Upper lobe of left lung (tissue), 6 donors: ENCODE measurements at regions not wholly inside any gene's neighbourhood (a gene's known extent, or its start where the extent isn't known, plus 50 kb on each side); places are given as distances from the start of the nearest gene placed in this dataset.

Source experiments
- ATAC-seq, 2 donors: fragments of 200-7000 bp; cut with Tn5 transposase; one replicate each; pipeline ENCODE4 v1.9.1; 2022; ENCODE audit warnings: mild to moderate bottlenecking in 2 of 2, moderate library complexity in 2 of 2; ENCODE audit not compliant: low FRiP score in 2 of 2
- DNase-seq, 2 donors: peaks; one replicate each; pipeline ENCODE4 v3.0.0-alpha.2; 2019 to 2020
- H3K27ac ChIP-seq, 4 donors: fragments of 200-600 bp; sonication (generic); one replicate each; pipeline ENCODE4 v1.5.1; 2016 to 2019
- H3K27me3 ChIP-seq, 4 donors: fragments of 200-600 bp; sonication (generic); one replicate each; pipeline ENCODE4 v1.5.1; 2017 to 2019
- H3K36me3 ChIP-seq, 4 donors: fragments of 200-600 bp; sonication (generic); one replicate each; pipeline ENCODE4 v1.5.1; 2016 to 2019
- H3K4me1 ChIP-seq, 4 donors: fragments of 200-600 bp; sonication (generic); one replicate each; pipeline ENCODE4 v1.5.1; 2018 to 2019
- H3K4me3 ChIP-seq, 4 donors: fragments of 200-600 bp; sonication (generic); one replicate each; pipeline ENCODE4 v1.5.1; 2017 to 2019; ENCODE audit warnings: mild to moderate bottlenecking in 2 of 4, moderate library complexity in 1 of 4
- H3K9me3 ChIP-seq, 4 donors: fragments of 200-600 bp; sonication (generic); one replicate each; pipeline ENCODE4 v1.5.1; 2018 to 2019
- CTCF ChIP-seq, 6 experiments: fragments of 450-650 bp in 4 of 6; fragments of 200-600 bp in 2 of 6; sonication (generic) in 2 of 6; IDR thresholded peaks; one replicate each; pipeline ENCODE4 v1.5.1; 2016 to 2019; ENCODE audit warnings: antibody characterized with exemption in 6 of 6
- EP300 ChIP-seq, 4 donors: sonication (generic); formaldehyde crosslinking; IDR thresholded peaks; one replicate each; pipeline ENCODE4 v1.5.1; 2017; ENCODE audit warnings: antibody characterized with exemption in 4 of 4, control low read depth in 2 of 4
- POLR2A ChIP-seq, 4 donors: fragments of 450-650 bp; IDR thresholded peaks; one replicate each; pipeline ENCODE4 v1.5.1; 2016 to 2017; ENCODE audit warnings: antibody characterized with exemption in 4 of 4, mild to moderate bottlenecking in 2 of 4
- POLR2AphosphoS5 ChIP-seq, 2 donors: sonication (generic); formaldehyde crosslinking; IDR thresholded peaks; one replicate each; pipeline ENCODE4 v1.5.1; 2017; ENCODE audit warnings: antibody characterized with exemption in 2 of 2
- WGBS, 2 donors: methylation state at CpG; one replicate each; pipeline ENCODE4 v1.1.5; 2017 to 2018; 5-methylcytosine and 5-hydroxymethylcytosine counted together
- donor health status: DM: no; HTN: no; CAD: no; lungs with moderate emphysema.
- donor health status: DM: no; HTN: yes; CAD: no; lungs with severe emphysema.

GRCh38 chr4:111652986-111653385 lies 492.3 kb upstream of the FAM241A start:
- Histone ChIP-seq H3K27me3 (no peaks in the 10 kb centered on the region), H3K9me3 (no peaks in the 10 kb centered on the region), H3K36me3 (no peaks in the 10 kb centered on the region), H3K4me3 (no peak overlapping the region), H3K4me1 (no peaks in the 10 kb centered on the region), H3K27ac (no peak overlapping the region)
- WGBS, 2 donors = 77% methylated on average over 2 of the region's 2 CpGs
- ATAC-seq (no peak), DNase-seq (no peak)
- TF ChIP-seq POLR2A (IDR thresholded peaks at IDR 0.05) (no peak), POLR2AphosphoS5 (IDR thresholded peaks at IDR 0.05) (no peak), EP300 (IDR thresholded peaks at IDR 0.05) (no peak), CTCF (IDR thresholded peaks at IDR 0.05) (no peak)

DNA sequence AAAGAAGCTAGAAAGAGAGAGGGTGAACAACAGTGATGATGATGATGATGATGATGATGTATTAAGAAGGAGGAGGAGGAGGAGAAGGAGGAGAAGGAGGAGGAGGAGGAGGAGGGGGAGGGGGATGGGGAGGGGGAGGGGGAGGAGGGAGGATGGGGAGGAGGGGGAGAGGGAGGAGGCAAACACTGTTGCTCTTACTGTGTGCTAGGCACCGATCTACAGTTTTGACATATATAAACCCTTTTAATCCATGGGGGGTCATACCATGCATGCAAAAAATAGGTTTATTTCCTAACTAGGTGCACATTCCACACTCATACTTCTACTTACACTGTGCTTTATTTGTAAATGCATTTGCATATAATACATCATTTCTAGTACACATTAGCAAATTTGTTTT lies 482.8 kb upstream of the FAM241A start:
- no peaks in the 10 kb centered on the region for H3K9me3 ChIP-seq
- no peak for TF ChIP-seq EP300 (IDR thresholded peaks at IDR 0.05)
- TF ChIP-seq POLR2AphosphoS5 (IDR thresholded peaks at IDR 0.05) = no peak
- no peak for TF ChIP-seq CTCF (IDR thresholded peaks at IDR 0.05)
- no peak for TF ChIP-seq POLR2A (IDR thresholded peaks at IDR 0.05)
- ATAC-seq = no peak
- no peak overlapping the region for H3K27ac ChIP-seq
- H3K36me3 ChIP-seq = no peaks in the 10 kb centered on the region
- DNase-seq = no peak
- H3K4me3 ChIP-seq = no peak overlapping the region
- 82 to 88% methylated on average over 1 of the region's 1 CpG for WGBS, 2 donors
- H3K27me3 ChIP-seq = no peaks in the 10 kb centered on the region
- no peaks in the 10 kb centered on the region for H3K4me1 ChIP-seq

DNA sequence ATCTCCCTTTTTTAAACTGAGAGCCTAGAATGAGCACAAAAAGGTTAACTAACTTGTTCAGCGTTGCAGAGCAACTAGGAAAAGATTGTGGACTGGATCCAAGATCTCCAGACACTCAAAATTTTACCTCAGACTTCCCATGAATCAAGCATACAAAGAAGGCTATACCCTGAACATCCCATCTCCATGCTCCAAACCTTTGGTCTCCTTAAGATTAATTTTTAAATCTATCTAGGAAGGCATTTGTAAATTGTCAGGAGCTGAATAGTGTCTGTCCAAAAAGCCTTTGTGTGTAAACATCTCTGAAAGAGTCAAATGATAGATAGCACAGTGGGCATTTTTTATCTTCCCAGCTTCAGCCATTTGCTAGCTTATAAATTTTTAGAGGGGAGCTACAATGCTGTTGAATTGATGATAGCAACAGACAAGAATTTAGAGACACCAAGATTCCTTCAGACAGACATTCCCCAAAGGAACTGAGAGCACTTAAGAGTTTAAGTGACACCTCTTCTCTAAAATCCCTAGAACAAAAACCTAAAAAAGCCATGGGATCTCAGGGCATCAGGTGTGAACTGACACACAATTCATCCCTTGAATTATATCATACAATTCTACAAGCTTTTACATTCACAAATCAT lies 480.8 kb upstream of the FAM241A start:
- Histone ChIP-seq H3K4me3 (no peak overlapping the region), H3K27ac (no peak overlapping the region), H3K4me1 (no peaks in the 10 kb centered on the region), H3K27me3 (no peaks in the 10 kb centered on the region), H3K36me3 (no peaks in the 10 kb centered on the region), H3K9me3 (no peaks in the 10 kb centered on the region)
- 17 to 22% methylated on average over 1 of the region's 1 CpG for WGBS, 2 donors
- ATAC-seq (no peak), DNase-seq (no peak)
- TF ChIP-seq POLR2A (IDR thresholded peaks at IDR 0.05) (no peak), CTCF (IDR thresholded peaks at IDR 0.05) (no peak), EP300 (IDR thresholded peaks at IDR 0.05) (no peak), POLR2AphosphoS5 (IDR thresholded peaks at IDR 0.05) (no peak)

GRCh38 chr4:111666826-111667360 lies 478.4 kb upstream of the FAM241A start:
- no peak overlapping the region for H3K4me3 ChIP-seq

More at GRCh38 chr4:111666826-111667360, 478.4 kb upstream of the FAM241A start:
- TF ChIP-seq POLR2A (IDR thresholded peaks at IDR 0.05) = no peak
- no peak for TF ChIP-seq EP300 (IDR thresholded peaks at IDR 0.05)
- no peak for TF ChIP-seq POLR2AphosphoS5 (IDR thresholded peaks at IDR 0.05)
- TF ChIP-seq CTCF (IDR thresholded peaks at IDR 0.05) = no peak
- DNase-seq (no peak), ATAC-seq (no peak)
- 71 to 76% methylated on average over 2 of the region's 2 CpGs for WGBS, 2 donors
- no peak overlapping the region for H3K27ac ChIP-seq
- no peaks in the 10 kb centered on the region for H3K36me3 ChIP-seq
- H3K4me1 ChIP-seq = no peaks in the 10 kb centered on the region
- H3K27me3 ChIP-seq = no peaks in the 10 kb centered on the region
- H3K9me3 ChIP-seq = no peaks in the 10 kb centered on the region
